Panc1 (cell line): ENCODE measurements at regions not wholly inside any gene's neighbourhood (a gene's known extent, or its start where the extent isn't known, plus 50 kb on each side); places are given as distances from the start of the nearest gene placed in this dataset.

ENCODE experiments used
- ATAC-seq: fragments of 200-7000 bp; cut with Tn5 transposase; 2 replicates; pipeline ENCODE4 v1.9.1; 2020; ENCODE audit warnings: mild to moderate bottlenecking, moderate library complexity
- BruUV-seq: library from RNA; stranded (reverse); fragments of 400-500 nt; replicated peaks from 2 replicates; lab custom pipeline; 2021; lab: Mats Ljungman, UMichigan
- CTCF ChIA-PET: fragments of 300-600 bp; sonication (Branson Sonifier 250); formaldehyde crosslinking; loops from one replicate; lab custom pipeline; 2022; ENCODE audit warnings: antibody characterized with exemption; lab: Charles Lee
- POLR2A ChIA-PET: fragments of 300-600 bp; sonication (Branson Sonifier 250); formaldehyde crosslinking; loops from one replicate; lab custom pipeline; 2022; ENCODE audit warnings: antibody characterized with exemption; lab: Charles Lee
- DNase-seq: peaks from one replicate; pipeline ENCODE4 v3.0.0-alpha.2; 2010; ENCODE audit warnings: low read depth, low spot score
- H3K27ac ChIP-seq: 2 replicates; pipeline ENCODE4 v1.5.1; 2011; ENCODE audit warnings: mild to moderate bottlenecking, low read length, inconsistent platforms
- H3K27me3 ChIP-seq: fragments of 200-500 bp; sonication (Bioruptor generic); 2 replicates; pipeline ENCODE4 v1.6.0; 2014; ENCODE audit warnings: low read length, inconsistent platforms; ENCODE audit not compliant: control insufficient read depth, insufficient read depth
- H3K36me3 ChIP-seq: fragments of 200-500 bp; sonication (Bioruptor generic); 2 replicates; pipeline ENCODE4 v1.5.1; 2014; ENCODE audit warnings: inconsistent platforms, mild to moderate bottlenecking, low read length, moderate library complexity; ENCODE audit not compliant: control insufficient read depth, insufficient read depth
- H3K4me1 ChIP-seq: 2 replicates; pipeline ENCODE4 v1.5.1; 2011; ENCODE audit warnings: inconsistent platforms, mild to moderate bottlenecking, low read length, moderate library complexity; ENCODE audit not compliant: control insufficient read depth, insufficient read depth
- H3K4me3 ChIP-seq, 2 experiments: 2 replicates each; pipeline ENCODE4 v1.5.1; 2011 to 2012; ENCODE audit warnings: low read depth in 2 of 2, low read length in 2 of 2, mild to moderate bottlenecking in 2 of 2, inconsistent platforms in 1 of 2, moderate library complexity in 1 of 2
- H3K9me3 ChIP-seq: fragments of 200-500 bp; sonication (Bioruptor generic); 2 replicates; pipeline ENCODE4 v1.5.1; 2014; ENCODE audit warnings: low read depth, mild to moderate bottlenecking, inconsistent platforms, low read length, moderate library complexity; ENCODE audit not compliant: control insufficient read depth, insufficient read depth
- POLR2AphosphoS5 ChIP-seq: IDR thresholded peaks from 2 replicates; pipeline ENCODE4 v1.6.1; 2012; ENCODE audit warnings: mild to moderate bottlenecking, low read depth, low read length, moderate library complexity
- REST ChIP-seq, 2 experiments: IDR thresholded peaks; 2 replicates each; pipeline ENCODE4 v1.6.1; 2011 to 2012; ENCODE audit warnings: low read depth in 2 of 2, control low read depth in 1 of 2, low read length in 1 of 2, mild to moderate bottlenecking in 1 of 2, moderate library complexity in 1 of 2; ENCODE audit not compliant: insufficient read depth in 1 of 2
- SIN3A ChIP-seq: IDR thresholded peaks from 2 replicates; pipeline ENCODE4 v1.6.1; 2012; ENCODE audit warnings: low read depth, mild to moderate bottlenecking, low read length, moderate library complexity, borderline replicate concordance; ENCODE audit not compliant: insufficient read depth
- TCF7L2 ChIP-seq: IDR thresholded peaks from 2 replicates; pipeline ENCODE4 v1.6.1; 2011; ENCODE audit warnings: mild to moderate bottlenecking, low read depth, low read length, inconsistent platforms
- in situ Hi-C: cut with HindIII; loops from 2 replicates; pipeline ENCODE4 v1.10.0; 2016; ENCODE audit warnings: low sequenced_read_pairs, low pct_unique_long_range_greater_than_20kb
- intact Hi-C: fragments of 100-400 bp; cut with micrococcal nuclease; formaldehyde crosslinking; loops from one replicate; pipeline ENCODE4 v1.10.0; 2022; ENCODE audit not compliant: unreplicated experiment
- TF ChIP-seq, protein P1 (sequence below): fragments of 450-650 bp; IDR thresholded peaks from 2 replicates; pipeline ENCODE4 v1.5.1; 2017; ENCODE audit warnings: mild to moderate bottlenecking

GRCh38 chr5:117095346-117096332 lies 521.0 kb upstream of the SEMA6A start:
- DNase-seq = no peak
- ChIA-PET CTCF (no interaction called here), POLR2A (no interaction called here)
- TF ChIP-seq POLR2AphosphoS5 (no peak), SIN3A (no peak), TCF7L2 (no peak), REST (IDR thresholded peaks at IDR 0.05; ENCODE audit: insufficient read depth in 1 of 2, low read depth in 2 of 2, low read length in 1 of 2) (no peak)
- TF ChIP-seq, protein P1, sequence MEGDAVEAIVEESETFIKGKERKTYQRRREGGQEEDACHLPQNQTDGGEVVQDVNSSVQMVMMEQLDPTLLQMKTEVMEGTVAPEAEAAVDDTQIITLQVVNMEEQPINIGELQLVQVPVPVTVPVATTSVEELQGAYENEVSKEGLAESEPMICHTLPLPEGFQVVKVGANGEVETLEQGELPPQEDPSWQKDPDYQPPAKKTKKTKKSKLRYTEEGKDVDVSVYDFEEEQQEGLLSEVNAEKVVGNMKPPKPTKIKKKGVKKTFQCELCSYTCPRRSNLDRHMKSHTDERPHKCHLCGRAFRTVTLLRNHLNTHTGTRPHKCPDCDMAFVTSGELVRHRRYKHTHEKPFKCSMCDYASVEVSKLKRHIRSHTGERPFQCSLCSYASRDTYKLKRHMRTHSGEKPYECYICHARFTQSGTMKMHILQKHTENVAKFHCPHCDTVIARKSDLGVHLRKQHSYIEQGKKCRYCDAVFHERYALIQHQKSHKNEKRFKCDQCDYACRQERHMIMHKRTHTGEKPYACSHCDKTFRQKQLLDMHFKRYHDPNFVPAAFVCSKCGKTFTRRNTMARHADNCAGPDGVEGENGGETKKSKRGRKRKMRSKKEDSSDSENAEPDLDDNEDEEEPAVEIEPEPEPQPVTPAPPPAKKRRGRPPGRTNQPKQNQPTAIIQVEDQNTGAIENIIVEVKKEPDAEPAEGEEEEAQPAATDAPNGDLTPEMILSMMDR = no peak
- intact Hi-C loops = no loop called here
- no TSS peak for BruUV-seq
- no peak for ATAC-seq
- no peak overlapping the region for H3K27ac ChIP-seq
- H3K27me3 ChIP-seq = no peaks in the 10 kb centered on the region
- H3K4me3 ChIP-seq = no peak overlapping the region
- H3K4me1 ChIP-seq = no peaks in the 10 kb centered on the region
- in situ Hi-C loops = no loop called here
- no peaks in the 10 kb centered on the region for H3K9me3 ChIP-seq
- no peaks in the 10 kb centered on the region for H3K36me3 ChIP-seq

GRCh38 chr5:117094114-117094815 lies 519.6 kb upstream of the SEMA6A start:
- H3K27me3 ChIP-seq = no peaks in the 10 kb centered on the region
- TF ChIP-seq SIN3A (no peak), REST (IDR thresholded peaks at IDR 0.05; ENCODE audit: insufficient read depth in 1 of 2, low read depth in 2 of 2, low read length in 1 of 2) (no peak), POLR2AphosphoS5 (no peak), TCF7L2 (no peak)
- TF ChIP-seq, protein P1 = no peak
- BruUV-seq = no TSS peak
- no peak for DNase-seq
- no peaks in the 10 kb centered on the region for H3K4me1 ChIP-seq
- intact Hi-C loops (no loop called here), in situ Hi-C loops (no loop called here)
- ChIA-PET POLR2A (no interaction called here), CTCF (no interaction called here)
- no peak for ATAC-seq
- no peaks in the 10 kb centered on the region for H3K36me3 ChIP-seq
- no peak overlapping the region for H3K4me3 ChIP-seq
- H3K9me3 ChIP-seq = no peaks in the 10 kb centered on the region
- H3K27ac ChIP-seq = no peak overlapping the region
